ENCODE measurements at regions not wholly inside any gene's neighbourhood (a gene's known extent, or its start where the extent isn't known, plus 50 kb on each side); places are given as distances from the start of the nearest gene placed in this dataset.
A peak's percentile ranks its signal among the peaks of the same experiment; 100 is the strongest.

DNA sequence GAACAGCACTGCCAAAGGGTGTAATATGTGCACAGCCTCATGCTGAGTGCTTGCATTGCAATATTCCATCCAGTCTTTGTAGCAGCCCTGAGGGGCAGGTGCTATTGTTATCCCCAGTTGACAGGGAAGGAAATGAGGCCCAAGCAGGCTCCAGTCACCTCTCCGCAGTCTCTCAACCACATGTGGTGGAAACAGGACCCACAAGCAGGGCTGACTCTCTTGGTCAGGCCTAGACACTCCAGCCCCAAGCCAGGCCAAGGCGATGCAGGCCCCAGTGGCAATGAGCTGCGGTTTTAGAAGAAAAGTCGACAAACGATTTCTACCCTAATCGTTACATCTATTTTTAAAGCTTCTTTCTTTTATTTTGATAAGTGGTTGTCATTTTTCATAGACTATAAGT, 52.6 kb upstream of the GADD45A start:
- H3K9me3 ChIP-seq (ENCODE audit: control insufficient read depth, insufficient read depth, low read depth, low read length), result no peaks in the 10 kb centered on the region
- peak overlapping the region; percentile 87 for H3K27ac ChIP-seq (ENCODE audit: low read length)
- ChIA-PET CTCF (interaction anchor here (0.6 kb wide), 1 partner anchor 19 kb away, joined by 3 read pairs; no protein-coding TSS in a partner anchor), POLR2A (no interaction called here)
- H3K36me3 ChIP-seq (ENCODE audit: control insufficient read depth, insufficient read depth, low read length), result no peaks in the 10 kb centered on the region
- no peaks in the 10 kb centered on the region for H3K27me3 ChIP-seq (ENCODE audit: control insufficient read depth, insufficient read depth, low read length)
- H3K4me1 ChIP-seq (ENCODE audit: control insufficient read depth, insufficient read depth, low read length), result peaks cover 27% of the 10 kb centered on the region
- TF ChIP-seq, protein P1, sequence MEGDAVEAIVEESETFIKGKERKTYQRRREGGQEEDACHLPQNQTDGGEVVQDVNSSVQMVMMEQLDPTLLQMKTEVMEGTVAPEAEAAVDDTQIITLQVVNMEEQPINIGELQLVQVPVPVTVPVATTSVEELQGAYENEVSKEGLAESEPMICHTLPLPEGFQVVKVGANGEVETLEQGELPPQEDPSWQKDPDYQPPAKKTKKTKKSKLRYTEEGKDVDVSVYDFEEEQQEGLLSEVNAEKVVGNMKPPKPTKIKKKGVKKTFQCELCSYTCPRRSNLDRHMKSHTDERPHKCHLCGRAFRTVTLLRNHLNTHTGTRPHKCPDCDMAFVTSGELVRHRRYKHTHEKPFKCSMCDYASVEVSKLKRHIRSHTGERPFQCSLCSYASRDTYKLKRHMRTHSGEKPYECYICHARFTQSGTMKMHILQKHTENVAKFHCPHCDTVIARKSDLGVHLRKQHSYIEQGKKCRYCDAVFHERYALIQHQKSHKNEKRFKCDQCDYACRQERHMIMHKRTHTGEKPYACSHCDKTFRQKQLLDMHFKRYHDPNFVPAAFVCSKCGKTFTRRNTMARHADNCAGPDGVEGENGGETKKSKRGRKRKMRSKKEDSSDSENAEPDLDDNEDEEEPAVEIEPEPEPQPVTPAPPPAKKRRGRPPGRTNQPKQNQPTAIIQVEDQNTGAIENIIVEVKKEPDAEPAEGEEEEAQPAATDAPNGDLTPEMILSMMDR (IDR thresholded peaks at IDR 0.05), result no peak
- TF ChIP-seq POLR2AphosphoS5 (IDR thresholded peaks at IDR 0.05; ENCODE audit: low read depth, low read length), result no peak
- TF ChIP-seq, protein P2, sequence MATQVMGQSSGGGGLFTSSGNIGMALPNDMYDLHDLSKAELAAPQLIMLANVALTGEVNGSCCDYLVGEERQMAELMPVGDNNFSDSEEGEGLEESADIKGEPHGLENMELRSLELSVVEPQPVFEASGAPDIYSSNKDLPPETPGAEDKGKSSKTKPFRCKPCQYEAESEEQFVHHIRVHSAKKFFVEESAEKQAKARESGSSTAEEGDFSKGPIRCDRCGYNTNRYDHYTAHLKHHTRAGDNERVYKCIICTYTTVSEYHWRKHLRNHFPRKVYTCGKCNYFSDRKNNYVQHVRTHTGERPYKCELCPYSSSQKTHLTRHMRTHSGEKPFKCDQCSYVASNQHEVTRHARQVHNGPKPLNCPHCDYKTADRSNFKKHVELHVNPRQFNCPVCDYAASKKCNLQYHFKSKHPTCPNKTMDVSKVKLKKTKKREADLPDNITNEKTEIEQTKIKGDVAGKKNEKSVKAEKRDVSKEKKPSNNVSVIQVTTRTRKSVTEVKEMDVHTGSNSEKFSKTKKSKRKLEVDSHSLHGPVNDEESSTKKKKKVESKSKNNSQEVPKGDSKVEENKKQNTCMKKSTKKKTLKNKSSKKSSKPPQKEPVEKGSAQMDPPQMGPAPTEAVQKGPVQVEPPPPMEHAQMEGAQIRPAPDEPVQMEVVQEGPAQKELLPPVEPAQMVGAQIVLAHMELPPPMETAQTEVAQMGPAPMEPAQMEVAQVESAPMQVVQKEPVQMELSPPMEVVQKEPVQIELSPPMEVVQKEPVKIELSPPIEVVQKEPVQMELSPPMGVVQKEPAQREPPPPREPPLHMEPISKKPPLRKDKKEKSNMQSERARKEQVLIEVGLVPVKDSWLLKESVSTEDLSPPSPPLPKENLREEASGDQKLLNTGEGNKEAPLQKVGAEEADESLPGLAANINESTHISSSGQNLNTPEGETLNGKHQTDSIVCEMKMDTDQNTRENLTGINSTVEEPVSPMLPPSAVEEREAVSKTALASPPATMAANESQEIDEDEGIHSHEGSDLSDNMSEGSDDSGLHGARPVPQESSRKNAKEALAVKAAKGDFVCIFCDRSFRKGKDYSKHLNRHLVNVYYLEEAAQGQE (IDR thresholded peaks at IDR 0.05; ENCODE audit: insufficient read depth in 1 of 2, low read depth in 2 of 2, low read length in 1 of 2), result no peak
- TF ChIP-seq TCF7L2 (IDR thresholded peaks at IDR 0.05; ENCODE audit: low read depth, low read length), result no peak
- TF ChIP-seq SIN3A (IDR thresholded peaks at IDR 0.05; ENCODE audit: borderline replicate concordance, insufficient read depth, low read depth, low read length), result no peak
- no peak overlapping the region for H3K4me3 ChIP-seq (ENCODE audit: low read depth in 2 of 2, low read length in 2 of 2)
- in situ Hi-C loops (cut with HindIII; ENCODE audit: low pct_unique_long_range_greater_than_20kb, low sequenced_read_pairs) (no loop called here), intact Hi-C loops (cut with micrococcal nuclease; ENCODE audit: unreplicated experiment) (no loop called here)
- BruUV-seq (replicated peaks), result no TSS peak
- no peak for DNase-seq (ENCODE audit: low read depth, low spot score)
- no peak for ATAC-seq

DNA sequence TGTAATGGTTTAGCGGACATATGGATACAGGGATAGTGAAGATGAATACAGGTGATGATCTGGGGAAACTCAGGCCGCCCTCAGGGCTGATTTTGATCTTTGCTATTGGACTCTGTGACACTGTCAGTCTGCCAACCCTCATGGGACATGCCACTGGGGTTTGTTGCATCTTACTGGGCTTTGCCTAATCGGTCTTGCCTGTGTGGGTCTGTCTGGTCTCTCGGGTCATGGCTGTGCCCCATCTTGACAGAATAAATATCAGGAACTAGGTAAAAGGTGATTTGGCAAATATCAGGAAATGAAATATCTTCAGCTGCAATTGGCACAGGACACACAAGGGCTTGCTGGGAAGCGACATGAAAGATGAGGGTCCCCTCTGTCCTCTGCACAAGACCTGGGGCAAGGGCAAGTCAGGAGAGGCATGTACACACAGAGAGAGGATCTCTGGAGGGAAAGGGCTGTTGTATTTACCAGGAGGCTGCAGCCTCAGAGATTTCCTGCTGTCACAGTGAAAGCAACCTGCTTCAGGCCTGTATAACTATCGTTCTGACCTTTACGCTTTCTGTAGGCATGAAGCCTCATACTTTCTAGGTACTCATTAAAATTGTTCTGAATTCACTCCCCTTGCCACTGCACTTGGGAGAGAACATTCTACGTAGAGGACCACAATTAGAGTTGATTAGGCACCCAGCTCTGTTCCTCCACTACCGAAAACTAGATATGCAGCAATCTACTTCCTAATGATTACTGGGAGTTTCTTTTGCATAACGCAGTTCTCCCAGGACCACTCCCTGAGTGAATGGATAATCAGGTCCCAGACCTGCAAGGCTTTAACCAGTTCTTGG, 52.0 kb upstream of the GADD45A start:
- CTCF ChIA-PET, result no interaction called here
- peaks cover 27% of the 10 kb centered on the region for H3K4me1 ChIP-seq (ENCODE audit: control insufficient read depth, insufficient read depth, low read length)
- ATAC-seq (no peak), DNase-seq (ENCODE audit: low read depth, low spot score) (no peak)
- BruUV-seq (replicated peaks), result no TSS peak
- POLR2A ChIA-PET, result no interaction called here
- peak overlapping the region; percentile 87 for H3K27ac ChIP-seq (ENCODE audit: low read length)
- in situ Hi-C loops (cut with HindIII; ENCODE audit: low pct_unique_long_range_greater_than_20kb, low sequenced_read_pairs) (no loop called here), intact Hi-C loops (cut with micrococcal nuclease; ENCODE audit: unreplicated experiment) (no loop called here)
- no peaks in the 10 kb centered on the region for H3K36me3 ChIP-seq (ENCODE audit: control insufficient read depth, insufficient read depth, low read length)
- H3K9me3 ChIP-seq (ENCODE audit: control insufficient read depth, insufficient read depth, low read depth, low read length), result no peaks in the 10 kb centered on the region
- no peaks in the 10 kb centered on the region for H3K27me3 ChIP-seq (ENCODE audit: control insufficient read depth, insufficient read depth, low read length)
- TF ChIP-seq, protein P2 (IDR thresholded peaks at IDR 0.05; ENCODE audit: insufficient read depth in 1 of 2, low read depth in 2 of 2, low read length in 1 of 2), result no peak
- no peak for TF ChIP-seq SIN3A (IDR thresholded peaks at IDR 0.05; ENCODE audit: borderline replicate concordance, insufficient read depth, low read depth, low read length)
- no peak for TF ChIP-seq TCF7L2 (IDR thresholded peaks at IDR 0.05; ENCODE audit: low read depth, low read length)
- TF ChIP-seq, protein P1 (IDR thresholded peaks at IDR 0.05), result no peak
- TF ChIP-seq POLR2AphosphoS5 (IDR thresholded peaks at IDR 0.05; ENCODE audit: low read depth, low read length), result no peak
- no peak overlapping the region for H3K4me3 ChIP-seq (ENCODE audit: low read depth in 2 of 2, low read length in 2 of 2)
